IPS-NIHi11 (cell line): ENCODE measurements at regions not wholly inside any gene's neighbourhood (a gene's known extent, or its start where the extent isn't known, plus 50 kb on each side); places are given as distances from the start of the nearest gene placed in this dataset.
"Not testable (repeated sequence)": the region's sequence is repeated elsewhere in the genome, so short reads cannot be mapped to it uniquely, and the experiment has no call there.

Experiments
- DNase-seq: peaks from one replicate; pipeline ENCODE4 v3.0.0; 2012; ENCODE audit warnings: mixed read lengths, low spot score

DNA sequence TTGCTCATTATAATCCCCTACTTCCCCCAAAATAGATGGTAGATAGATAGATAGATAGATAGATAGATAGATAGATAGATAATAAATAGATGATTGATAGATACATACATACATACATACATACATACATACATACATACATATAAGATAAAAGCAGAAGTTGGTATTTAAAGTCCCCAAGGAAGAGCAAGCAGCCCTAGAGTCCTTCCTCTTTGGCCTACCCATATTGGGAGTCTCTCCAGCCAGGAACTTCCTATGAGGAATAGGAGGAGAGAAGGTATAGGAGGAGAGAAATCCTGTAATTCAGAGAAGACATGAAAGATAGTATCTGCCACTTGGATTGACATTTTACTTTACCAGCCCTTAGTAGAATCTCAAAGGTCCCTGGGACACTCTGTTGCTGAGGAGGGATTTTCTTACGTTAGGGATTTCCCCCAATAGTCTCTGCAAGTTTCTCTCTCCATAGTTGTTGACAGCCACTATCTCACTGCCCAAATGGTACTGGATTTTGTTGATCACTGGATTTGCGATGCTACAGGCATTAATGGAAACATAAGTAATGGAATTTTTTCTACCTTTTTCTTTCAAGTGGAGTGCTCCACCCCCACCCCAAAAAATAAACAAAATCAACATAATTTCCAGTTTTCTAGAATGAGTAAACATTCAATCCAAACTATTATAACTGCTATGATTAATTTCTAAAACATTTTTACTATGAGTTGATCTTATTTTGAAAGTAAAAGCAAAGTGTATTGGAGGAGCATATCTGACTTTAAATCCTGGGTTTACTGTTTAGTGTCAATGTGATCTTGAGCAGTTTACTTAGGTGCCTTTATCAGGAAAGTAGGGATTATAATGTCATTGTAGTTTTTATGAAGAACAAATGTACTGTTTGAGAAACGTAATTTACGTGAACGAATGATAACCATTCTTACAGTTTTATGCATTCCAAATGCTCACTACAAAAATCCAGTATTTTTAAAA lies 93.2 kb upstream of the TNFSF4 start:
- DNase-seq, result no peak

DNA sequence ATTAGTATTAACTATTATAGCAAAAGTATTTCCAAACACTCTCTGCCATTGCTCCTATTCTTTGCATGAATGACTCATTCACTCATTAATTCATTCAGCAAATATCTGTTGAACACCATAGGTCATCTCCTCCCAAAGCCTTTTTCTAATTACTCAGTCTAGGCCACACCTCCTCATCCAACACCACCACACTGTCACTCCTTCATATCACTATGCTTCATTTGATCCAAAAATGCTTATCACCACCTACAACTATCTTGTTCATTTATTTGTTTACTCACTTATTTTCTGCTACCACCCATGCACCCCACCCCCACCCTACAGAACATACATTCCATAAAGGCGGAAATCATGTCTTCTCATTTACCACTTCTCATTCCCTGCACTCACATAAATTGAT lies 94.4 kb upstream of the TNFSF4 start:
- DNase-seq, result no peak

GRCh38 chr1:173302366-173302765 lies 95.2 kb upstream of the TNFSF4 start:
- DNase-seq, result no peak

GRCh38 chr1:173302890-173303829 lies 96.0 kb upstream of the TNFSF4 start:
- DNase-seq, result no peak

DNA sequence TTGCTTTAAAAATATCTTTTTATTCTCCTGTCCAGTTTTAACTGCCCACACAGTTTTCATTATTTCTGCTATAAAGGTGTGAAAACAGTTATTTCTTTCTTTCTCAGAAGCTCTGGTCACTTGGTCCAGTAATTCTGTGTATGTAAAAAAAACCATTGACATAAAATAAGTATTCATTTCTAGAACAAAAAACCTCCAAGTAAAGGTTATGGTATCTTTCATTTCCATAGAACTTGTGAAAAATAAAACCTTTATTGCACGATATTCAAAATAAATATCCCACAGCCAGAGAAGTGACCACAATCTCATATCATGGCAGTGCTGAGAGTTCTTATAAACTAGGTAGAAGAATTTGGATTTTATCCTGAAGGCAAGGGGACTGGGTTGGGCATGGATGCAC lies 96.9 kb upstream of the TNFSF4 start:
- DNase-seq, result no peak

DNA sequence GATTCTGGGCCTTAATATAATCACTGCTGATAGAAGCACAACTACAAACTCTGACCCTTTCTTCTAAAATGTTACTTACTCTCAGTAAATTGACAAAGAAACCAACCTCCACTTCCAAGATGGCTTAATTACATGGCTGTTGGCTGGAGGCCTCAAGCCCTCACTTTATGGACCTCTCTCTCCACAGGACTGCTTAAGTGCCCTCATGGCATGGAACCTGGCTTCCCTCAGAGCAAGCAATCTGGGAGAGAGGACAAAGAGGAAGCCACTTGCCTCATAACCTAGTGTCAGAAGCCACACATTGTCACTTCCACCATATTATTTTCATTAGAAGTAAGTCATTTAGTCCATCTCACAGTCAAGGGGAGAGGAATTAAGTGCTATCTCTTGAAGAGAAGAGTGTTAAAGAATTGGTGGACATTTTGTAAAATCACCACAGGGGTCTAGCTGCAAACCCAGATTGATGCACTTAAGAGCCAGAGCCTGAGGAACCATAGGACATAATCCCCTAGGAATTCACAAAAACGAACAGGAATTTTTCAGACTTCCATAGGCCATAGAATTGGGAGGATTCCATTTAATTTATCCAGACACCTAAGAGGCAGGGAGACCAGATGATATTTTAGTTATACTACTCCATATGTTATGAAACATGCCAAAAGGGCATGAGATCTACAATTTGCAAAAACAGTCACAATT lies 97.5 kb upstream of the TNFSF4 start:
- DNase-seq, result no peak

DNA sequence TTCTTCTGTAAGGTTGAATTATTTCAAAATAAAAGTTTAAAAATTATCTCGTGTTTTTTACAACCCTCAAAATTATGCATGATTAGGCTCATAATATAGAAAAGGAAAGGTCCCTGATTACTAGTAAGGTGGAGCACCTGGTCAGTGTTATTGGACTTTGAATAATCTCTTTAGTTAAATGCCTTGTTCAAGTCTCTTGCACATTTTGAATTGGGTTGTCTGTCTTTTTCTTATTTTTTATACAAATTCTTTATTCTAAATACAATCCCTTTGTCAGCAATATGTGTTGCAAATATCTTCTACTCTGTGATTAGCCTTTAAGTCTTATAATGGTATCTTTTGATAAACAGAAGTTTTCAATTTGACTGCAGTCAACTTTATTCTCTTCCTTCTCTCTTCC lies 100.7 kb upstream of the TNFSF4 start:
- DNase-seq, result no peak

DNA sequence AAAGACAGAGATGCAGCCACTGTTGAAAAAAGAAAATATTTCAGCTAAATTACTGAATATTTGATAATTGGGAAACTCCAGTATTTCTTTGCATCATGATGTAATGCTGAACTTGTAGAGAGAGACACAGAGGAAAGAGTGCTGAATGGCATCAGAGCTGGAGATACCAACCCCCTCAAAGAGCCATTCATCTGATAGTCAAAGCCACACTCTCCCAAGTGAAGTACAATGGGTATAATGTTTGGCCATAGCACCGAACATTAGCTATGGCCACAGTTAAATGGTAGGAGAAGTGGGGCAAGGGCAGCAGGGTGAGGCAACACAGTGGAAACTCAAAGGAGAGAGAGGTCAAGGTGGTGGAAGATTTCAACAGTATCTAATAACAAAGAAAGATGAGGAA lies 107.5 kb upstream of the TNFSF4 start:
- no peak for DNase-seq

- DNase-seq, result no peak
Observed at GRCh38 chr1:173315296-173315695, 108.2 kb upstream of the TNFSF4 start.

DNA sequence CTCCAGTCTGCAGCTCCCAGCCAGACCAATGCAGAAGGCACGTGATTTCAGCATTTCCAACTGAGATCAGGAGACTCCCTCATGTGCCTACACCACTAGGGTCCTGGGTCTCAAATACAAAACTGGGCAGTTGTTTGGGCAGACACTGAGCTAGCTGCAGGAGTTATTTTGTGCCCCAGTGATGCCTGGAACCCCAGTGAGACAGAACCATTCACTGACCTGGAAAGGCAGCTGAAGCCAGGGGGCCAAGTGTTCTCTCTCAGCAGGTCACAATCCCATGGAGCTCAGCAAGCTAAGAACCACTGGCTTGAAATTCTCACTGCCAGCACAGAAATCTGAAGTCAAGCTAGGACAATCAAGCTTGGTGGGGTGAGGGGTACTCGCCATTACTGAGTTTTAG lies 111.7 kb upstream of the TNFSF4 start:
- no peak for DNase-seq

DNA sequence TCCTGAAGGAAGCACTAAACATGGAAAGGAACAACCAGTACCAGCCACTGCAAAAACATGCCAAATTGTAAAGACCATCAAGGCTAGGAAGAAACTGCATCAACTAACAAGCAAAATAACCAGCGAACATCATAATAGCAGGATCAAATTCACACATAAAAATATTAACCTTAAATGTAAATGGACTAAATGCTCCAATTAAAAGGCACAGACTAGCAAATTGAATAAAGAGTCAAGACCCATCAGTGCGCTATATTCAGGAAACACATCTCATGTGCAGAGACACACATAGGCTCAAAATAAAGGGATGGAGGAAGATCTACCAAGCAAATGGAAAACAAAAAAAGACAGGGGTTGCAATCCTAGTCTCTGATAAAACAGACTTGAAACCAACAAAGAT lies 117.2 kb upstream of the TNFSF4 start:
- DNase-seq, result not testable (repeated sequence)

DNA sequence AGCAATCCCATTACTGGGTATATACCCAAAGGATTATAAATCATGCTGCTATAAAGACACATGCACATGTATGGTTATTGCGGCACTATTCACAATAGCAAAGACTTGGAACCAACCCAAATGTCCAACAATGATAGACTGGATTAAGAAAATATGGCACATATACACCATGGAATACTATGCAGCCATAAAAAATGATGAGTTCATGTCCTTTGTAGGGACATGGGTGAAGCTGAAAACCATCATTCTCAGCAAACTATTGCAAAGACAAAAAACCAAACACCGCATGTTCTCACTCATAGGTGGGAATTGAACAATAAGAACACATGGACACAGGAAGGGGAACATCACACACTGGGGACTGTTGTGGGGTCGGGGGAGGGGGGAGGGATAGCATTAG lies 120.9 kb upstream of the TNFSF4 start:
- DNase-seq, result not testable (repeated sequence)

DNA sequence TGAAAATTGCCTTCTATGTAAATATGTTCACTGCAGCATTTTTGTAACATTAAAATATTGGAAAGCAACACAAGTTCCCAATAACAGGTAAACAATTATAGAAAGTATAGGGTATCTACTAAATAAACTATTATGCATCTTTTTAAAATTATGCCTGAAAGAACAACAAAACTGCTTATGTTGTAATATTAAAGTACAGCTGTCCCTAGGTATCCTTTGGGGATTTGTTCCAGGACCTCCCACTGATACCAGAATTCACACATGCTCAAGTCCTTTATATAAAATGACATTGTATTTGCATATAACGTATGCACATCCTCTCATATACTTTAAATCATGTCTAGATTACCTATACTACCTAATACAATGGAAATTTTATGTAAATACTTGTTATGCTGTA lies 121.8 kb upstream of the TNFSF4 start:
- no peak for DNase-seq

GRCh38 chr1:173329726-173330125 lies 122.6 kb upstream of the TNFSF4 start:
- DNase-seq, result no peak

GRCh38 chr1:173330149-173330951 lies 123.2 kb upstream of the TNFSF4 start:
- no peak for DNase-seq

DNA sequence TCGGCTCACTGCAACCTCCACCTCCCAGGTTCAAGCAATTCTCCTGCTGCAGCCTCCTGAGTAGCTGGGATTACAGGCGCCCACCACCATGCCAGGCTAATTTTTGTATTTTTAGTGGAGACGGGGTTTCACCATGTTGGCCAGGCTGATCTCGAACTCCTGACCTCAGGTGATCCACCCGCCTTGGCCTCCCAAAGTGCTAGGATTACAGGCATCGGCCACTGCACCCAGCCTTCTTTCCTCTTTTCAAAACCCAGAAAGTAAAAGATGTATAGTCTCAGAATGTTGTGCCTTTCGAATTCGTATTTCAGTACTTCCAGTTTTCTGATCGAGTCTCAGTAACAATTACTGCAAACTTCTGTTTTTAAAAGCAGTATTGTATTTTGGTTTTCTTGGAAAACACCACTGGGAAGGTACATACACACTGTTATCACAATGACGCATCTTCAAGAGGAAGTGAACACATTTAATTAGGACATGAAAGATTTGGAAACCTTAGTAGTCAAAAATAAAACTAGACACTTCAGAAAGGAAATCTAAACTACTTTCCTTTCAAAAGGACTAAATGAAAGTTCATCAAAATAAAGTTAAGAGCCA lies 123.9 kb upstream of the TNFSF4 start:
- not testable (repeated sequence) for DNase-seq

- no peak for DNase-seq
Observed at GRCh38 chr1:173332026-173332425, 124.9 kb upstream of the TNFSF4 start.

DNA sequence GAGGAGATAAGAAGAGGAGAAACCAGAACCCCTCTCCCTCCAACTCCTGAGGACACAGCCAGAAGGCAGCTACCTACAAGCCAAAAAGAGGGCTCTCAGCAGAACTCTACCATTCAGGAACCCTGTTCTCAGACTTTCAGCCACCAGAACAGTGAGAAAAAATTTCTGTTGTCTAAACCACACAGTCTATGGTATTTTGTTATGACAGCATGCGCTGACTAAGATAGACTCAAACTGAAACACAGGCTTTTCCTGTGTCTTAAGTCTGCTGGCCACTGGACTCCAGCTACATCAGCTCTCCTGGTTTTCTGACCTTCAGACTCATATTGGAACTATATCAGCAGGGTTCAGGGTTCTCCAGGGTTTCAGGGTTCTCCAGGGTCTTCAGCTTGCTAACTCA lies 126.5 kb upstream of the TNFSF4 start:
- DNase-seq, result no peak

DNA sequence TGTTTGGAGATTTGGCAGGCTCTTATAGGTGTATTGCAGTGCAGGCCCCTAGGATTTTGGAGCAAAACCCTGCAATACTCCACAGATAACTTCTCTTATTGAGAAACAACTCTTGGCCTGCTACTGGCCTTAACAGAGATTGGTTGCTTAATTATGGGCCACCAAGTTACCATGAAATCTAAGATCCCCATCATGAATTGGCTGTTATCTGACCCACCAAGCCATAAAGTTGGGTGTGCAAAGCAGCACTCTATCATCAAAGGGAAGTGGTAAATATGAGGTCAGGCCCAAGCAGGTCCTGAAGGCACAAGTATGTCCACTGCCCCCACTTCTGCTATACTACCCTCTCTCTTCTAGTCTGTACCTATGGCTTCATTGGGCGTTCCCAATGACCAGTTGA lies 130.0 kb upstream of the TNFSF4 start:
- DNase-seq, result no peak

- DNase-seq, result no peak
Observed at GRCh38 chr1:173341307-173341706, 134.2 kb upstream of the TNFSF4 start.

GRCh38 chr1:173341971-173342370 lies 134.8 kb upstream of the TNFSF4 start:
- no peak for DNase-seq
